Left ventricle myocardium inferior (tissue), 1 donor: ENCODE measurements at regions not wholly inside any gene's neighbourhood (a gene's known extent, or its start where the extent isn't known, plus 50 kb on each side); places are given as distances from the start of the nearest gene placed in this dataset.

Experiments used
- DNase-seq: peaks from one replicate; pipeline ENCODE4 v3.0.0-alpha.2; 2020
- H3K27ac ChIP-seq: fragments of 200-600 bp; replicated peaks from 2 replicates; pipeline ENCODE4 v1.8.0; 2021
- H3K27me3 ChIP-seq: fragments of 200-600 bp; 2 replicates; pipeline ENCODE4 v1.8.0; 2021; ENCODE audit warnings: low read depth
- H3K36me3 ChIP-seq: fragments of 200-600 bp; 2 replicates; pipeline ENCODE4 v1.8.0; 2021
- H3K4me1 ChIP-seq: fragments of 200-600 bp; 2 replicates; pipeline ENCODE4 v1.8.0; 2021
- H3K4me3 ChIP-seq: fragments of 200-600 bp; 2 replicates; pipeline ENCODE4 v1.8.0; 2021; ENCODE audit warnings: mild to moderate bottlenecking, moderate library complexity
- H3K9me3 ChIP-seq: fragments of 200-600 bp; replicated peaks from 2 replicates; pipeline ENCODE4 v1.8.0; 2021
- intact Hi-C: fragments of 100-400 bp; cut with micrococcal nuclease; formaldehyde crosslinking; loops from one replicate; pipeline ENCODE4 v1.11.0; 2022
- TF ChIP-seq, protein P1 (sequence below): fragments of 200-600 bp; IDR thresholded peaks from 2 replicates; pipeline ENCODE4 v1.8.0; 2021; ENCODE audit warnings: antibody characterized with exemption, mild to moderate bottlenecking, borderline replicate concordance
- donor health status: DM: no; HTN: yes; CAD: no; lungs with severe emphysema.

DNA sequence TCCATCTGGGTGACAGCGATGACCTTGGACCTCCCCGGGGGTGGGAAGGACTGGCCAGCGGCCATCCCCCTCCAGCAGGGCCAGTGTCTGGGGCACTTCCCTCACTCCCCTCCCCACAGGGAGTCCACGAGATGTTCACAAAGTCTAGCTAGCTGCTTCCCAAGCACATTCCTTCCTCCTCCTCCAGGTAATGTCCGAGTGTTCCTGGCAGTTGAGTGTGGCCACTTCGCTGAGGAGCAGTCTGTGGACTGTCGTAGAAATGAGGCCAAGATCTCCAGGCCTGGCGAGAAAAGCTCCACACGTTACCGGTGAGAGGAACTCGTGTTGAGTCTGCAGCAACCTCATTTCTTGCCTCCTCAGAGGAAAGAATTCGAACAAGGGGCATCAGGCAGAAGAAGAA, 425.5 kb downstream of the BRD1 start:
- Histone ChIP-seq H3K27ac (no peak overlapping the region), H3K27me3 (peaks cover 89% of the 10 kb centered on the region), H3K9me3 (no peaks in the 10 kb centered on the region), H3K36me3 (no peaks in the 10 kb centered on the region), H3K4me3 (no peak overlapping the region), H3K4me1 (no peaks in the 10 kb centered on the region)
- intact Hi-C loops = no loop called here
- TF ChIP-seq, protein P1, sequence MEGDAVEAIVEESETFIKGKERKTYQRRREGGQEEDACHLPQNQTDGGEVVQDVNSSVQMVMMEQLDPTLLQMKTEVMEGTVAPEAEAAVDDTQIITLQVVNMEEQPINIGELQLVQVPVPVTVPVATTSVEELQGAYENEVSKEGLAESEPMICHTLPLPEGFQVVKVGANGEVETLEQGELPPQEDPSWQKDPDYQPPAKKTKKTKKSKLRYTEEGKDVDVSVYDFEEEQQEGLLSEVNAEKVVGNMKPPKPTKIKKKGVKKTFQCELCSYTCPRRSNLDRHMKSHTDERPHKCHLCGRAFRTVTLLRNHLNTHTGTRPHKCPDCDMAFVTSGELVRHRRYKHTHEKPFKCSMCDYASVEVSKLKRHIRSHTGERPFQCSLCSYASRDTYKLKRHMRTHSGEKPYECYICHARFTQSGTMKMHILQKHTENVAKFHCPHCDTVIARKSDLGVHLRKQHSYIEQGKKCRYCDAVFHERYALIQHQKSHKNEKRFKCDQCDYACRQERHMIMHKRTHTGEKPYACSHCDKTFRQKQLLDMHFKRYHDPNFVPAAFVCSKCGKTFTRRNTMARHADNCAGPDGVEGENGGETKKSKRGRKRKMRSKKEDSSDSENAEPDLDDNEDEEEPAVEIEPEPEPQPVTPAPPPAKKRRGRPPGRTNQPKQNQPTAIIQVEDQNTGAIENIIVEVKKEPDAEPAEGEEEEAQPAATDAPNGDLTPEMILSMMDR = no peak
- DNase-seq = no peak

DNA sequence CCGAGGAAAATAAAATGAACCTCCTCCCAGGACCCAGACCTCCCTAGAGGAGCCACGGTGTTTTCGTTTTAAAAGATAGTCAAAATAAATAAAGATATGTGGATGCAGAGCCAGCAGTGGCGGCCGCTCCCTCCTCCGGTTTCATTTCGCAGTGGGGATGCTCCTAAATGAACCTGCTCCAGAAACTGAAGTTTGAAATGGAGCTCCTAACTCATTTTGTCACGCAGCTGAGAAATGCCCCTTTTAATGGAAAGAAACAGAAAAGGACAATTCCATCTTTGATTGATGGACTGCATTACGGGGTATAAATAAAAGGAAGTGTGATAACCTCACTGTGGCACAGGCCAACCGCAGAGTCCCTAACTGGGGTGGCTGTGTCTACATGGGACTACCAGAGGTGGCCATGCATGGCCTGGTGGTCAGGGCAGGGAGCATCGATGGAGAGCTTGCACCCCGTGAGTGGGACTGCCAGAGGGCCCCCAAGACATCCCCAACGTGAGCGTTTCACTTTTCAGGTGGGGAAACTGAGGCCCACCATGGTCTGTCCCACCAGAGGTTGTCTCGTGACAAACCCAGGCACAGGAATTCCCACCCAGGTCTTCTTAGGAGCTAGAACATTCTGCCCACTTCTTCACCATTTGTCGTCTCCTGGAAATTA, 426.6 kb downstream of the BRD1 start:
- Histone ChIP-seq H3K4me1 (no peaks in the 10 kb centered on the region), H3K36me3 (no peaks in the 10 kb centered on the region), H3K27ac (no peak overlapping the region), H3K9me3 (no peaks in the 10 kb centered on the region), H3K4me3 (no peak overlapping the region), H3K27me3 (peaks cover 89% of the 10 kb centered on the region)
- TF ChIP-seq, protein P1 = no peak
- intact Hi-C loops = no loop called here
- DNase-seq = no peak

DNA sequence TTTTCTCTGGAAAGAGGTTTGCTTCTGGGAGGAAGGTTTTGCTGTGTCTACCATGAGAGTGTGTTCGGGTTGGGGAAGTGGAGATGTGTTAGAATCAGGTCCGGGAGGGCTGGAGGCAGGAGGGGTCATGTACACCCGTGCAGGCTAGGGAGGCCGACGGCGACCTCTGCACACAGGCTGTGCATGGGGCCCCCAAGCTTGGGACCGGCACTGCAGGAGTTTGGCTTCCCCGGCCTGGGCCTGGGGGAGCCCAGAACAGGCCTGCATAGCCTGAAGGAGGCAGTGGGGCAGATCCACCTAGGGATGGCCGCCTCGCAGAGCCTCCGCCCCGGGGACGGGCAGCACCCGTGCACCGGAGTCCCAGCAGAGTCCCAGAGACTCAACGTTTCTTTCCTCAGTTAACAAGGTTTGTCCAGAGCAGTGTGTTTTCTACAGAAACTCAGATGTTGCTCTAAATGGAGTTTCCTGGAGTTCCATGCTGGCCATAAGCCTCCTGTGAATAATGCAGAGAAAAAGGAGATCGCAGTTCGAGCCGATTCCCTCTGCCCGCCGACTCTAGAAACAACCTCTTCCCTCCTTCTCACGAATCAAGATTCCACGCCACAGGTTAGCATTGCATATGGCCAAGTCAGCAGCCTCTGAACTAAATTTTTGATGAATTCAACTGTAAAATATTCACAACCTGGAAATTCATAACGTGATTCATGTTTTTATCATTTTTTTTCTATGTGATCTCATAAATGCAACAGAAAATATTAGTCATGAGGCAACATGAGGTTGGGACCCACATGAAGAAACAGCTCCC, 427.3 kb downstream of the BRD1 start:
- H3K9me3 ChIP-seq = no peaks in the 10 kb centered on the region
- intact Hi-C loops = no loop called here
- H3K27ac ChIP-seq = no peak overlapping the region
- H3K4me1 ChIP-seq = no peaks in the 10 kb centered on the region
- no peak for DNase-seq
- peaks cover 88% of the 10 kb centered on the region for H3K27me3 ChIP-seq
- H3K4me3 ChIP-seq = no peak overlapping the region
- TF ChIP-seq, protein P1 = no peak
- no peaks in the 10 kb centered on the region for H3K36me3 ChIP-seq

DNA sequence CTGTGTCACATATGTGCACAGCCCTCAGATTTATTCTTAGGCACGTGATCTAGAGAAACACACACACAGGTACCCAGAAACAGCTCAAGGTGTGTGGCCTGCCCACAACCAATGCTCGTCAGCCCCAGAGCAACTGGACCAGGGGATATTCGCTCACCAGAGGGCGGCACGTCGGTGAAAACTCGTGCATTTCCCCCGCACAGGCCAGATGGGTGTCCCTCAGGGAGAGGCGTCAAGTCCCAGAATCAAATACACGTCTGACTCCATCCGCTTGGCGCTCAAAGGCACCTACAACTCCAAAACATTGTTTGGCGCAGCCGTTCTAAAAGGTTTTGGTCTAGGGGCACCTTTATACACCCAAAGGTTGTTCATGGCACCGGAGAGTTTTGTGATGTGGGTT, 429.0 kb downstream of the BRD1 start:
- no peaks in the 10 kb centered on the region for H3K4me1 ChIP-seq
- peaks cover 80% of the 10 kb centered on the region for H3K27me3 ChIP-seq
- intact Hi-C loops = no loop called here
- H3K9me3 ChIP-seq = peaks cover 9% of the 10 kb centered on the region
- DNase-seq = no peak
- TF ChIP-seq, protein P1 = no peak
- H3K4me3 ChIP-seq = no peak overlapping the region
- no peaks in the 10 kb centered on the region for H3K36me3 ChIP-seq
- H3K27ac ChIP-seq = no peak overlapping the region

DNA sequence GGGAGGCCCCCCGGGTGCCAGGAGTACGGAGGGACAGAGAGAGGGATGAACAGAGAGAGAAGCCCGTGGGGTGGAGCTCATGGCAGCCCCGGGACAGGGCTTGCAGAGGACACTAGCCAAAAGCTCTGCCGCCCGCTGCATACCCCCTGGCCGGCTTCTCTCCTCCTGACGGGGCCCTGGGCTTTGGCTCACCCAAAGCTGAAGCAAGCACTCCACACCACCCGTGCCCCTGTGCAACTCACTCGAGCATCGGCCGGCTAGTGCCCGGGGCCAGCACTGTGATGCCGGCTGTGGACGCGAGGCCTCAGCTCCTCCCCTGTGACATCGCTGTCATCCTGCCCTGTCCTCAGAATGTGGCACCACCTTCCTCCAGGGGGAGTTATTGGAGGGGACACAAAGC, 429.6 kb downstream of the BRD1 start:
- intact Hi-C loops = no loop called here
- DNase-seq = no peak
- peaks cover 9% of the 10 kb centered on the region for H3K9me3 ChIP-seq
- H3K4me1 ChIP-seq = no peaks in the 10 kb centered on the region
- no peaks in the 10 kb centered on the region for H3K36me3 ChIP-seq
- H3K4me3 ChIP-seq = no peak overlapping the region
- peaks cover 82% of the 10 kb centered on the region for H3K27me3 ChIP-seq
- TF ChIP-seq, protein P1 = no peak
- H3K27ac ChIP-seq = no peak overlapping the region
